Transverse colon (tissue), 4 donors: ENCODE measurements at regions not wholly inside any gene's neighbourhood (a gene's known extent, or its start where the extent isn't known, plus 50 kb on each side); places are given as distances from the start of the nearest gene placed in this dataset.

Experiments used
- CTCF ChIP-seq, 5 experiments: fragments of 200-600 bp in 3 of 5; fragments of 450-650 bp in 2 of 5; sonication (generic) in 3 of 5; IDR thresholded peaks; 1 replicate in 2 of 5; 2 replicates in 3 of 5; pipeline ENCODE4 v1.5.1; 2016 to 2017; ENCODE audit warnings: antibody characterized with exemption in 5 of 5, inconsistent platforms in 3 of 5, mild to moderate bottlenecking in 2 of 5, moderate library complexity in 1 of 5
- POLR2A ChIP-seq: fragments of 450-650 bp; IDR thresholded peaks from one replicate; pipeline ENCODE4 v1.6.1; 2016; ENCODE audit warnings: antibody characterized with exemption, mild to moderate bottlenecking, moderate library complexity
- POLR2AphosphoS5 ChIP-seq, 3 donors: sonication (generic); formaldehyde crosslinking; IDR thresholded peaks; one replicate each; pipeline ENCODE4 v1.6.1; 2016; ENCODE audit warnings: antibody characterized with exemption in 3 of 3

GRCh38 chr18:49699303-49699702 lies 114.0 kb downstream of the ACAA2 start:
- TF ChIP-seq POLR2A (no peak), CTCF (IDR thresholded peaks at IDR 0.05) (no peak), POLR2AphosphoS5 (IDR thresholded peaks at IDR 0.05) (no peak)
